ENCODE measurements at regions not wholly inside any gene's neighbourhood (a gene's known extent, or its start where the extent isn't known, plus 50 kb on each side); places are given as distances from the start of the nearest gene placed in this dataset.

GRCh38 chr17:14717859-14718258 lies 417.0 kb downstream of the HS3ST3B1 start:
- no peak for TF ChIP-seq CTCF (IDR thresholded peaks at IDR 0.05)

- TF ChIP-seq CTCF (IDR thresholded peaks at IDR 0.05) = no peak
These were observed 414.7 kb downstream of the HS3ST3B1 start for GRCh38 chr17:14715561-14715960.

- no peak for TF ChIP-seq CTCF (IDR thresholded peaks at IDR 0.05)
These were observed 411.7 kb downstream of the HS3ST3B1 start for GRCh38 chr17:14712611-14713021.

- no peak for TF ChIP-seq CTCF (IDR thresholded peaks at IDR 0.05)
These were observed 403.2 kb downstream of the HS3ST3B1 start for GRCh38 chr17:14704121-14704520.

GRCh38 chr17:14701886-14702285 lies 401.0 kb downstream of the HS3ST3B1 start:
- TF ChIP-seq CTCF (IDR thresholded peaks at IDR 0.05) = no peak

- TF ChIP-seq CTCF (IDR thresholded peaks at IDR 0.05) = no peak
These were observed 398.8 kb downstream of the HS3ST3B1 start for GRCh38 chr17:14699574-14700185.

- TF ChIP-seq CTCF (IDR thresholded peaks at IDR 0.05) = no peak
These were observed 392.5 kb downstream of the HS3ST3B1 start for GRCh38 chr17:14693382-14693781.

- TF ChIP-seq CTCF (IDR thresholded peaks at IDR 0.05) = no peak
These were observed 389.8 kb downstream of the HS3ST3B1 start for GRCh38 chr17:14690704-14691103.
